Activated CD4-positive, alpha-beta T cell treated with anti-CD3 and anti-CD28 coated beads, Interleukin-2, amount 10 ng/mL, durations not matched to agents 24 days and 14 days (primary cell): ENCODE measurements at regions not wholly inside any gene's neighbourhood (a gene's known extent, or its start where the extent isn't known, plus 50 kb on each side); places are given as distances from the start of the nearest gene placed in this dataset.
"Not testable (repeated sequence)": the region's sequence is repeated elsewhere in the genome, so short reads cannot be mapped to it uniquely, and the experiment has no call there.

Experiments used
- DNase-seq: peaks from one replicate; pipeline ENCODE4 v3.0.0; 2022
- H3K27ac Mint-ChIP-seq: one replicate; pipeline ENCODE4 v1.8.0; 2022; ENCODE audit warnings: mild to moderate bottlenecking, mixed read lengths
- H3K27me3 Mint-ChIP-seq: one replicate; pipeline ENCODE4 v1.8.0; 2022; ENCODE audit warnings: mixed read lengths
- H3K36me3 Mint-ChIP-seq: one replicate; pipeline ENCODE4 v1.8.0; 2022; ENCODE audit warnings: low read depth, mild to moderate bottlenecking, mixed read lengths
- H3K4me1 Mint-ChIP-seq: one replicate; pipeline ENCODE4 v1.8.0; 2021; ENCODE audit warnings: mixed read lengths
- H3K4me3 Mint-ChIP-seq: one replicate; pipeline ENCODE4 v1.8.0; 2022; ENCODE audit warnings: mild to moderate bottlenecking, moderate library complexity, mixed read lengths
- H3K9me3 Mint-ChIP-seq: one replicate; pipeline ENCODE4 v1.8.0; 2021; ENCODE audit warnings: mixed read lengths
- intact Hi-C: fragments of 100-400 bp; cut with micrococcal nuclease; formaldehyde crosslinking; loops from one replicate; pipeline ENCODE4 v1.15.1; 2023

GRCh38 chr4:11843340-11843739 lies 414.6 kb upstream of the HS3ST1 start:
- Mint-ChIP-seq H3K27me3 (no peaks in the 10 kb centered on the region), H3K36me3 (no peaks in the 10 kb centered on the region), H3K27ac (no peak overlapping the region), H3K9me3 (no peaks in the 10 kb centered on the region), H3K4me1 (no peaks in the 10 kb centered on the region), H3K4me3 (no peak overlapping the region)
- no peak for DNase-seq
- intact Hi-C loops = no loop called here

- Mint-ChIP-seq H3K4me3 (no peak overlapping the region), H3K4me1 (no peaks in the 10 kb centered on the region), H3K27ac (no peak overlapping the region), H3K9me3 (no peaks in the 10 kb centered on the region), H3K36me3 (no peaks in the 10 kb centered on the region), H3K27me3 (no peaks in the 10 kb centered on the region)
- DNase-seq = no peak
- intact Hi-C loops = no loop called here
These were observed 414.0 kb upstream of the HS3ST1 start for GRCh38 chr4:11842620-11843263.

GRCh38 chr4:11839889-11840288 lies 411.2 kb upstream of the HS3ST1 start:
- H3K4me3 Mint-ChIP-seq = no peak overlapping the region
- no peaks in the 10 kb centered on the region for H3K4me1 Mint-ChIP-seq
- H3K36me3 Mint-ChIP-seq = no peaks in the 10 kb centered on the region

GRCh38 chr4:11831739-11832138 lies 403.0 kb upstream of the HS3ST1 start:
- Mint-ChIP-seq H3K4me1 (no peaks in the 10 kb centered on the region), H3K4me3 (no peak overlapping the region), H3K36me3 (no peaks in the 10 kb centered on the region), H3K9me3 (no peaks in the 10 kb centered on the region), H3K27ac (no peak overlapping the region), H3K27me3 (no peaks in the 10 kb centered on the region)
- intact Hi-C loops = no loop called here
- no peak for DNase-seq

More at GRCh38 chr4:11839889-11840288, 411.2 kb upstream of the HS3ST1 start:
- H3K9me3 Mint-ChIP-seq = no peaks in the 10 kb centered on the region
- no peak for DNase-seq
- no peaks in the 10 kb centered on the region for H3K27me3 Mint-ChIP-seq
- intact Hi-C loops = no loop called here
- H3K27ac Mint-ChIP-seq = no peak overlapping the region

- no peaks in the 10 kb centered on the region for H3K9me3 Mint-ChIP-seq
These were observed 395.9 kb upstream of the HS3ST1 start for GRCh38 chr4:11824566-11824965.

GRCh38 chr4:11821772-11822430 lies 393.2 kb upstream of the HS3ST1 start:
- Mint-ChIP-seq H3K4me3 (no peak overlapping the region), H3K27me3 (no peaks in the 10 kb centered on the region), H3K27ac (no peak overlapping the region), H3K9me3 (no peaks in the 10 kb centered on the region), H3K4me1 (no peaks in the 10 kb centered on the region), H3K36me3 (no peaks in the 10 kb centered on the region)
- no peak for DNase-seq
- intact Hi-C loops = no loop called here

More at GRCh38 chr4:11824566-11824965, 395.9 kb upstream of the HS3ST1 start:
- no peak overlapping the region for H3K27ac Mint-ChIP-seq
- DNase-seq = no peak
- intact Hi-C loops = no loop called here
- no peaks in the 10 kb centered on the region for H3K36me3 Mint-ChIP-seq
- H3K27me3 Mint-ChIP-seq = no peaks in the 10 kb centered on the region
- H3K4me3 Mint-ChIP-seq = no peak overlapping the region
- no peaks in the 10 kb centered on the region for H3K4me1 Mint-ChIP-seq

GRCh38 chr4:11817088-11817487 lies 388.4 kb upstream of the HS3ST1 start:
- no peaks in the 10 kb centered on the region for H3K27me3 Mint-ChIP-seq
- no peaks in the 10 kb centered on the region for H3K4me1 Mint-ChIP-seq
- DNase-seq = no peak
- no peaks in the 10 kb centered on the region for H3K36me3 Mint-ChIP-seq
- no peak overlapping the region for H3K4me3 Mint-ChIP-seq
- intact Hi-C loops = no loop called here
- H3K27ac Mint-ChIP-seq = no peak overlapping the region
- H3K9me3 Mint-ChIP-seq = no peaks in the 10 kb centered on the region

GRCh38 chr4:11814758-11815157 lies 386.1 kb upstream of the HS3ST1 start:
- intact Hi-C loops = no loop called here

GRCh38 chr4:11813951-11814446 lies 385.3 kb upstream of the HS3ST1 start:
- no peaks in the 10 kb centered on the region for H3K9me3 Mint-ChIP-seq
- no peak overlapping the region for H3K4me3 Mint-ChIP-seq
- intact Hi-C loops = no loop called here
- H3K27me3 Mint-ChIP-seq = no peaks in the 10 kb centered on the region
- H3K4me1 Mint-ChIP-seq = no peaks in the 10 kb centered on the region
- no peaks in the 10 kb centered on the region for H3K36me3 Mint-ChIP-seq
- no peak overlapping the region for H3K27ac Mint-ChIP-seq
- no peak for DNase-seq

More at GRCh38 chr4:11814758-11815157, 386.1 kb upstream of the HS3ST1 start:
- Mint-ChIP-seq H3K27me3 (no peaks in the 10 kb centered on the region), H3K27ac (no peak overlapping the region), H3K4me3 (no peak overlapping the region), H3K36me3 (no peaks in the 10 kb centered on the region), H3K9me3 (no peaks in the 10 kb centered on the region), H3K4me1 (no peaks in the 10 kb centered on the region)
- no peak for DNase-seq

- H3K27ac Mint-ChIP-seq, H3K4me3 Mint-ChIP-seq, DNase-seq, H3K36me3 Mint-ChIP-seq, H3K4me1 Mint-ChIP-seq, H3K9me3 Mint-ChIP-seq, H3K27me3 Mint-ChIP-seq, intact Hi-C loops: not testable (repeated sequence)
These were observed 382.8 kb upstream of the HS3ST1 start for GRCh38 chr4:11811521-11811920.

GRCh38 chr4:11805842-11806241 lies 377.1 kb upstream of the HS3ST1 start:
- H3K4me3 Mint-ChIP-seq = no peak overlapping the region
- H3K4me1 Mint-ChIP-seq = no peaks in the 10 kb centered on the region
- no peaks in the 10 kb centered on the region for H3K27me3 Mint-ChIP-seq
- DNase-seq = no peak
- no peak overlapping the region for H3K27ac Mint-ChIP-seq
- intact Hi-C loops = no loop called here
- H3K36me3 Mint-ChIP-seq = no peaks in the 10 kb centered on the region
- no peaks in the 10 kb centered on the region for H3K9me3 Mint-ChIP-seq

- H3K27ac Mint-ChIP-seq = no peak overlapping the region
- intact Hi-C loops = no loop called here
- no peak overlapping the region for H3K4me3 Mint-ChIP-seq
- no peak for DNase-seq
- no peaks in the 10 kb centered on the region for H3K27me3 Mint-ChIP-seq
- no peaks in the 10 kb centered on the region for H3K4me1 Mint-ChIP-seq
- H3K36me3 Mint-ChIP-seq = no peaks in the 10 kb centered on the region
- no peaks in the 10 kb centered on the region for H3K9me3 Mint-ChIP-seq
These were observed 373.1 kb upstream of the HS3ST1 start for GRCh38 chr4:11801466-11802446.

- intact Hi-C loops = no loop called here
These were observed 370.5 kb upstream of the HS3ST1 start for GRCh38 chr4:11799196-11799595.

GRCh38 chr4:11791797-11792196 lies 363.1 kb upstream of the HS3ST1 start:
- no peaks in the 10 kb centered on the region for H3K36me3 Mint-ChIP-seq
- H3K4me1 Mint-ChIP-seq = no peaks in the 10 kb centered on the region
- no peak overlapping the region for H3K4me3 Mint-ChIP-seq
- intact Hi-C loops = no loop called here
- no peaks in the 10 kb centered on the region for H3K9me3 Mint-ChIP-seq
- no peaks in the 10 kb centered on the region for H3K27me3 Mint-ChIP-seq
- no peak for DNase-seq
- H3K27ac Mint-ChIP-seq = no peak overlapping the region

More at GRCh38 chr4:11799196-11799595, 370.5 kb upstream of the HS3ST1 start:
- no peak overlapping the region for H3K4me3 Mint-ChIP-seq
- H3K27me3 Mint-ChIP-seq = no peaks in the 10 kb centered on the region
- H3K36me3 Mint-ChIP-seq = no peaks in the 10 kb centered on the region
- no peaks in the 10 kb centered on the region for H3K9me3 Mint-ChIP-seq
- H3K27ac Mint-ChIP-seq = no peak overlapping the region
- no peaks in the 10 kb centered on the region for H3K4me1 Mint-ChIP-seq
- no peak for DNase-seq
